HG02759 (cell line): ENCODE measurements at regions not wholly inside any gene's neighbourhood (a gene's known extent, or its start where the extent isn't known, plus 50 kb on each side); places are given as distances from the start of the nearest gene placed in this dataset.
"Not testable (repeated sequence)": the region's sequence is repeated elsewhere in the genome, so short reads cannot be mapped to it uniquely, and the experiment has no call there.

Experiments
- ATAC-seq: cut with Tn5 transposase; IDR thresholded peaks from one replicate; pipeline ENCODE4 v1.9.1; 2021; ENCODE audit warnings: mild to moderate bottlenecking, moderate library complexity; ENCODE audit not compliant: unreplicated experiment

DNA sequence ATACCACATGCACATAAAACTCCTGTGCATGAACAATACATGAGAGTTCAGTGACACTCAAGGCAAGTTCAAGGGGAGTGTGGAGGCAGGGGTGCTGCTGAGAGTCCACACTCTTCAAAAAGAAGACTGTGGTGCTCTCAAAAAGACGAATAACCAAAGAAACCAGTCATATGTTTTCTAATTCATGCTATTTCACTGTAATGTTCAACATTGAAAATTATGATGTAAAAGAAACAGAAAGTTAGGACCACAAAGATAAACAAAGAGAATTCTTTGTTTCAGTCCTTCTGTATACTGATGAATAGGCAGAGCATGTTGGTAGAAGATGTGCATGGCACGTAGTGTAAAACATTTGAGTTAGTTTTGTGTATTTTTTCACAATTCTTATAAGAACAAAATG lies 864.2 kb upstream of the LRATD1 start:
- no peak for ATAC-seq

DNA sequence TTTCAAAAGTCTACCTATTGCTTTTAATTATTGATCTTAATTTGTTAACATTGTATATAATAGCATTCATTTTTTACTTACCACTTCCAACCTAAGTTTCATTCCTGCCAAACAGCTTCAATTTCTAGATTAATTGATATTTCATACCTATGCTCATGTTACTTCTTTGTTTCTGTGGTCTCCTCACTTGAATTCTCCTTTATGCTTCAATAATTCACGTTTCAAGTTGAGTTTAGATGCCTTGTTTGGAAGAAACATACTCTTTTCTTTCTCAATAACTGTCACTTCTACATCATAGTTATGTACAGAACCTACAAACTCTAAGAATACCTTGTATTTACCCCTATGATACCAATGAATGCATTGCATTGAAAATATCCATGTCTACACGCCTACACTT lies 862.2 kb upstream of the LRATD1 start:
- ATAC-seq = no peak

DNA sequence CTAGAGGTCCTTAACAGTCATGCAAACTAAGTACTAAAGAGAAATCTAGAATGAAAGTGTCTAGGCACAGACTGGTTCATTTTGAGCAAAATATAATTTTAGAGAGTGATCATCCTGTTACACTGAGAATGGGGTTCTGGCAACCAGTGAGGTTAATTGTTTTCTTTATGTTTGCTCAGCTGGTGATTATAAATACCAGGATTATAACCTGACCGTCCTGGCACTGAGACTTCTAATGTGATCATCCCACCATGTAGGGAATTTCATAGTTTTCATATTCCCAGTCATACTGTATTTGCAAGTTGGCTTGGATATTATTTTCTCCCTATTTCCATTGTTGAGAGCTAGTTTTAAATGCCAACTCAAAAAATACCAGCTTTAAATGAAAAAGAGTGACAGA lies 852.5 kb upstream of the LRATD1 start:
- ATAC-seq = no peak

DNA sequence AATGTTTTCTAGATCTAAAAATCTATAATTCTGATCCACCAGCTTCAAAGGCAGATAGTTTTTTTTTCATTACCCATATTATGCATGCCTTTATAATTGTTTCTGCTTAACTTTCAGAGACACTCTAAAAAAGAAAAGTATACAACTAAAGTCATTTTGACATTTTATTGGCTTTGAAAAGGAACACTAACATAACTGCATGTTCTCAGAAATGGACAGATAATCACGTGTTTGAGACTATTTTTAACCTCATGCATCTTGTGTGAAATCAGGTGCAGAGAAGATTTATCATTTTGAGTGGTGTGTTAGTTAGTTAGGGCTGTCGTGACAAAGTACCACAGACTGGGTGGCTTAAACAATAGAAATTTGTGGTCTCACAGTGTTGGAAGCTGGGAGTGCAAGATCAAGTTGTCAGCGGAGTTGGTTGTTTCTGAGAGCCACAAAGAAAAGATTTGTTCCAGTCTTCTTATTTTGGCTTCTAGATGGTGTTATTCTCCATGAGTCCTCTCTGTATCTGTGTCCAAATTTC lies 841.4 kb upstream of the LRATD1 start:
- ATAC-seq = no peak

DNA sequence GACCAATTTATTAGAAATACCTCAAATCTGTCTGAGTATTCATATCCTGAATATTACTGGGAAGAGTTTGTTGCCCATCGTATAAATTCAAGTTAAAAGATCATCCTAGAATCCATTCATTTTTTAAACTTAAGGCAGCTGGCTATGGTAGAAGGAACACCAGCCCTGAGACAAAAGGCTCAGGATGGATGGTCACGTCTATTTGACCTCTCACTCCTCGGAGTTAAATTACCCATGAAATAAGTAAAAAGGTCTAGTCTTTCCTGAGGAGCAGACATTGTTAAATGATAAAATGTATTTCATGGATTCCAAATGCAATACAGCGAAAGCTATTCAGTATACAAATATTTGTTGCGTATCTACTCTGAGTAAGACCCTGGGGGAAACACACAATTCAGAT lies 826.0 kb upstream of the LRATD1 start:
- ATAC-seq = no peak

DNA sequence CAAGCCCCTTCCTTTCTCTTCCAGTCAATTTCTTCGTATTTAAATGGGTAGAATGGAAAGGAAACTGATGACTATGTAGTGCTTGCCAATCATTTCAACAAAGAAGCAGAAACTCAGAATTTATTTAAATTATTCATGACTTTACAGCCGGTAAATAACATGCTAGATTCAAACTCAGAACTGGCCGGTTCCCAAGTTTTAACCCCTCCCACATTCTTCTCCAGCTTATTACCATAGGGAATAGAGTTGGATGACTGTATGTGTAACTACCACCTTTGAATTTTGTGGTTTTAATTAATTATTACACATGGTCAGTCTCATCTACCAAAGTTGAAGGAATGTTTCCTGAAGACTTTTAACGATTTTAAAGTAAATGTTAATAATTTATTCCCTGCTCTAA lies 819.3 kb upstream of the LRATD1 start:
- no peak for ATAC-seq

DNA sequence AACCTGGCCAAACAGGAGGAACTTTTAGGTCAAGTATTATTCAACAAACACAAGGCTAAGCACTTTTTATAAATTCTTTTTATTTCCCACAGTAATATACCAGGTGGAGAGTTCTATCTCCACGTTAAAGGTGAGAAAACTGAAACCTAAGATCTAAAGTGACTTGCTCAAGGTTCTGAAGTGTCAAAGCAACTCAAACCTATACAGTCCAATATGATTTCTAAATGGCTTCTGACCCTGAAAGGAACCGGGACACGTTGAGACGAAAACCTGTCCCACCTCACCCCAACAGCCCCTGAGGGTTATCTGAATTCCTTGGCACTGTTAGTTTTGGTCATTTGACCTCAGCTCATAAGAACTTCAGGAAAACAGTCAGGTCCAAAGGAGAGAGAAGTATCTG lies 814.5 kb upstream of the LRATD1 start:
- no peak for ATAC-seq

DNA sequence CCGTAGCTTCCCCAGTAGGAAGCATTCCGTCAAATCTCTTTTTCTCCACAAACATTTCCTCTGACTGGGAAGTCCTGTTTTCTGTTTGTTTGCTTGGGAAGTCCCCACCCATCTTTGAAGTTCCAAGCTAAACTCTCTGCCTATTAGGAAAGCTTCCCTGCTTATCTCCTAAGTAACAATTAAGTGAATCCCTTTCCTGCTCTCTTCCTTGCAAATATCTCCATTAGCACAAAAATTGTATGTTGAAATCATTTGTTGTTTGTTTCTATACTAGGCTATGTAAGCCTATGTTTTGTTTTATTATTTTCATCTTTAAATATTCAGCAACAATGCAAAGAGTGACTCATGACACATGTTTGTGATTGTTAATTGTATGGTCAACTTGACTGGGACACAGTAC lies 812.6 kb upstream of the LRATD1 start:
- ATAC-seq = no peak

DNA sequence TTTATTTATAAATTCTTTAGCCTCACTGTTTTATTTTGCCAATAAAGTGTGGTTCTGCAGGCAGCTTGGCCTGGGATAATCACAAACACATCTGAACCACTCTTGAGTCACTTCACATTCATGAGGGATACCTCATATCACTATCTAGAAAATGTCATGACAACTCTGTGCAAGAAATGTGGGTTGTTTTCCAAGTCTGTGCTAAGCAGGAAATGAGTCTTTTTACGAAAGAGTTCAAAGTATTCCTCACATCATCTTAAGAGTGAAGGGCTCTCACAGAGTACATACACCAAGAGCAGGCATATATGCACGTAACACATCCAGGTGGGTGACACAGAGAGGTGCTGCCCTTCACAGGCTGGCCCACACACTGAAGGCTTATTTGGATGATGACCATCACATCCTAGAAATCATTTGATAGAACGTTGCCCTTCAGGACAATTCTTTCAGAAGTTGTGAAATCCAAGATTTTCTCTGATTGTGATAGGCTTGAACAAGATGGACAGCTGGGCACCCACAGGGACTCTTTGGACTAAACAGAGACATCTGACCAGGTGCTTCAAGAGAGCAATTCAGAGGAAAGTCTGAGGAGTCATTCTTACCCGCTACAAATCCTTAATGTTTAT lies 811.1 kb upstream of the LRATD1 start:
- no peak for ATAC-seq

DNA sequence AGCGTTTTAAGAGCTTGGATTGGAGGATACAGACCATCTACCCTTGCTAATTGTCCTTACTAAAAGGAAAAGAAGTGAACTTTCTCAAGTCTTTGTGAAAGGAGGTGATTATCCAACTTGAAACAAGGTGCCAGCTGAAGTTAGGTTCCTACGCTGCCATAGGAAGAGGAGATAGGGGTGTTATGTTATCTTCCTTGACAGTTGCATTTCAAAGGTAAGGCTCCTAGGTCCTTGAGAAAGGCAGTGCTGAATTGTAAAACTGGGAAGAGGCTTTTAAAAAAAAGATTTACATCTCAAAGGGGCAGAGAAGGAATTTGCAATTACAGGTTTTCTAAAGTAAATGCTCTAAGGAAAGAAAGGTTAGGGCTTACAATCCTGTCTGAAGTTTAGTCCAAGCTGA lies 810.2 kb upstream of the LRATD1 start:
- ATAC-seq = no peak

DNA sequence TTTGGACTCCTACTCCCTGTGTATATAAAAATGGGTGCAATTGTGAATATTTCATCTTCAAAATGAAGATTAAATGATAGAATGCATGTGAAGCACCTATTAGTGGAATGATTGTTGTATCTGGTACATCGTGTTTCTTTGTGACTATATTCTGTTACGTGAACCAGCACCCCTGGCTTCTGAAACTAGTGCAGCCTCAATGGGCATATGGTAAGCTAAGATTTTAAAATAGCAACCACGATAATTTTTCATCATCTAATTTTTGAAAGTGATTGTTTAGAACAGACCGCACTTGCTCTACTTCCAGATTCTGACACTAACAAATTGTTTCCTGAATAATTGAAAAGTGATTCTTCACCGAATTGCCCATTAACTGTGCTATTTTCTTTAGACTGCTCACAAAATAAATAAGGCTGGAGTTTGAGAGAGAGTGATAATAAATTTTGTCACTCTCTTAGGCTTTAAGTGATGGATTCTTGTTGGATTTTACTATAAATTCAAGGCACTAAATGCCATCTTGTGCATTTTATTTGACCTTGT lies 806.1 kb upstream of the LRATD1 start:
- ATAC-seq = no peak

DNA sequence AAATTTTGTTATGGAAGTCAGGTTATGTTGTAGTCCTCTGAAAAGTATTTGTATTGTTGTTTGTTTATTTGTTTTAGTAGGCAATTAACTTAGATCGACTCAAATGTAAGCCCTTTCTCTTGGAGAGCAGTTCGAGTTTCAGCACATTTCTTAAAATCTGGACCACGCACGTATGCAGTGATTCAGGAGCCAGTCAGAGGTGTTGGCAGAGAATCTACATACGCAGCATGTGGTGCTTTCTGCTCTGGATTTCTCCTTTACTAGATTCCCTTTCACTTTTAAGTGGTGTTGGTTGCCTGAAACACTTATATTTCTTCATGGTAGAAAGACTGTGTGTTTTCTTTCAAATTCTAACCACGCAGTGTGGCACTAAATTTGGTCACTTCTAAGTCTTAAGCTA lies 773.9 kb upstream of the LRATD1 start:
- no peak for ATAC-seq

DNA sequence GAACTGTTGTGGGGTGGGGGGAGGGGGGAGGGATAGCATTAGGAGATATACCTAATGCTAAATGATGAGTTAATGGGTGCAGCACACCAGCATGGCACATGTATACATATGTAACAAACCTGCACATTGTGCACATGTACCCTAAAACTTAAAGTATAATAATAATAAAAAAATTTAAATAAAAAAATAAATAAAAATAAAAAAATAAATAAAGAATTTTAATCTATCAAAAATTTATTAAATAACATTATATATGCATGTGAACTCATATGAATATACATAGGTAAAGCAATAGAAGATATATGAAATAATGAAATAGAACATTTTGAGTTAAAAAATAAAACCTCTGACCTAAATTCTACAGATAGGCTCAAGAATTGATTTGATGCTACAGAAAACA lies 764.2 kb upstream of the LRATD1 start:
- not testable (repeated sequence) for ATAC-seq

DNA sequence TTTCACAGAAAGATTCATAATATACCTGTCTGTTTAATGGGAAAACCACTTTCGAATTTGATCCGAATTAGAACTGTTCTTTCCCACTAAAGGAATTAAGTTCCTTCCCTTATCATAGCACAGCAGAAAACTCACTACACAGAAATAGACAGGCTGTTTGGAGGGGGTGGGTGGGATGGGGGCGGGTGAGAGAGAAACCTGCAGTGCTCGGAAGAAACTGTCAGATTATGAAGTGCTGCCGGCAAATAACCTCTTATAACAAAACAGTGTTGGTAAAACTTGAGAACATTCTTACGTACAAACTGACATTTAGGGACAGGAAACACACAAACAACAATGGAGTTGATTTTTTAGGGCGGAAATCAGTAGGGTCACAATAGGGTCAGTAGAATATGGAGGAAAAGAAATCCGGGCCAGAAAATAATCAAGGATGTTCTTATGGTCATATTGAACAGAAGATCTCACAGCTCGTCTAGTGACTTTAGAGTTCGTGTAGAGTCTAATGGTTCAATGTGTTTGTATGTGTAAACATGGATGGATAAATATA lies 756.0 kb upstream of the LRATD1 start:
- no peak for ATAC-seq

DNA sequence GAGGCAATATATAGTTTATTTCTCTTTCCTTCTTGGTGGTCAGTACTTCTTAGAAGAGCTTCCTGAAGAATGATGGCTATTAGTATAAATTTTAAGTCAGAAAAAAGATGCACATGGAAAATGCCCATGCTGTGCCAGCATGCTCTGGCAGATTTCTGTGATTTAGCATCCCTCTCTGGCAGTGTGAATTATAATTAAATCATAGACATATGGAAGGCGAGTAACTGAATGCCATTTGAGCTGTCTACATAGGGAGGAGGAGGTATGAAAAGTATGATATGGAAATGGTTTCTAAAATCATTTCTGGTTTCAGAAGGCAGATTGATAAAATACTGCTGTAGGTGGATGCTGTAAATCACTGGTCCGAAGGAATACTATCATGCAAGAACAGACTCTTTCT lies 754.9 kb upstream of the LRATD1 start:
- ATAC-seq = no peak

DNA sequence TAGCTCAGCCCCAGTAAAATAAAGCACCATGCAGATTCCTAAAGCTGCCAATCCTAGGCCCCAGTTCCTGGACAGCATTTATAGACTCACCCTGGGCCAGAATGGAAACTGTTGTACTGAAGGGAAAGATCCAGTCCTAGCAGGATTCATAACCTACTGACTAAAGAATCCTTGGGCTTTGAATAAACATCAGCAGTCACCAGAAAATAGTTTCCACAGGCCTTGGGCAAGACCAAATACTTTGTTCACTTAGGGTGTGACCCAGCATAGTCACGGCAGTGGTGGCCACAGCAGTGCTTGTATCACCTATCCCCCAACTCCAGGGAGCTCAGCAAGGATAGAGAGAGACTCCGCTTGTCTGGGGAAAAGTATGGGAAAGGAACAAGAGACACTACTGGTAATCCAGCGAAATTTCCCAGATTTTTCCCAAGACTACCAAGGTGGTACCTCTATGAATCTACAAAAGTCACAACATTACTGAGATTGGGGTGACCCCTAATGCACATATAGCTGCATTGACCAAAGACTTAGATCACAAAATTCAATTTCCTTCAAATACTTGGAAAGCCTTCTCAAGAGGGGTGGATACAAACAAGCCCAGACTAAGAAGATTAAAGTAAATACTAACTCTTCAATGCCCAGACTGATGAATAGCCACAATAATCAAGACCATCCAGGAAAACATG lies 748.1 kb upstream of the LRATD1 start:
- no peak for ATAC-seq

DNA sequence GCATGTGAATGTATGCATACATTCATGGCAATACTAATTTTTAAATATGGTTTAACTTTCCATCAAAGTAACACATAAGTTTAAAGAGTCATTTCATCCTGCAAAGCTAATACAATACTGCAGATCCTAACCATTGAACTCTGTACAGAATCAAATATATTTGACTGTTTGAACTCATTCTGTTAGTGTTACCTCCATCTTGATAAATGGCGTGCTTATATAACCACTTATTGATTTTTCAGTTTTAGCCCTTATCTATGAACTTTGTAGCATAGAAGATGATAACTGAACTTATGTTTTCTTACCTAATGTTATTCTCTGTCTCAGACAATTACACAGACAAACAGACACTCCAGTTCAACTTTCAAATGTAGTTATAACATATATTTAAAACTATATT lies 731.0 kb upstream of the LRATD1 start:
- no peak for ATAC-seq

DNA sequence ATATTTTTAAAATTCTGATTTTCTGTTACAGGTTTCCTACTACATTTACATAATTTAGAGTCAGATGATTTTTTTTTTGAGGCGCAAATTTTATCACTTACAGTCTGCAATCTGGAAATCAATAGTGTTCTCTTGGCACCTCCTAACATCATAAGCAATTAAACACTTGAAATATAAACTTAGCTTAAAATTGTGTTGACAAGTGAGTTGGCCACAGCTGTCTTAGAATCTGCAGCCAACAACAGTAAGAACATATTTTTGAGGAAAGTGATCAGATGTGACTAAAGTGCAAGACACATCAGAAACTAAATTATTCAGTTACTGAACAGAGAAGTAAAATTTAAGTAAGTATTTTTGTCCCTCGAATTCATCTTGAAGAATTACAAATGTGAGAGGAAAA lies 726.7 kb upstream of the LRATD1 start:
- ATAC-seq = no peak

DNA sequence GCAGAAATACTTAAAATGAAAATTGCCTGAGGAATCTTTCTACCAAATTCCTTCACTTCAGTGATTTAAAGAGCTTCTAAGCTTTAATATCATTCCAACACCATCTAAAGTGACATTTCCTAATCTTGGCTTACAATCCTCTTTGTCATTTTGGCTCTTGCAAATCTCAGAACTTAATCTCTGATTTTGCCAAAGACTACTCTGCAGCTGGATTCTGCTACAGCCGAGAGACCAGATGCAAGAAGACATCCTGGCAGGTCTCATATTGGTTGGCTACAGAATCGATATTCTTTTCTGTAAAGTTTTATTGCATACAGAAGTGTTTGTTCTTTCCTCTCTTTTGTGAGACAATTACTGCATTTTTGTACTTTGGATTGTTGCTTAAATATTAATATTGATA lies 716.5 kb upstream of the LRATD1 start:
- ATAC-seq = no peak

DNA sequence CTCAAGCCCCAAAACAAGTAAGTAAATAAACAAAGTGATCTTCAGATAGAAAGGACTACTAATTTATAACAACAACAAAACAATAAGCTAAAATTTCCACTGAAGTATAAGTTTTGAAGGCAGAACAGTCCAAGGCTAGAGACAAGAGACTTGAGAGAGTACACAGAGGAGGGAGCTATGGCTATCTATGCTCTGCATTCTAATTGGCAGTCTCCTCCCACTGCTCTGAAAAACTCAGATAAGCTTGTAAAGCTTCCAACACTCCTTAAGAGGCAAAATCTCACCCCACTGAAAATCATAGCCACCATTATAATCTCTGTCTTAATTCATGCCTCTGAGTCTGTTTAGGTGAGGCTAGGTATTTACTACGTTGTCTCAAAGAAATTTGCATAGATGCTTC lies 714.6 kb upstream of the LRATD1 start:
- no peak for ATAC-seq

DNA sequence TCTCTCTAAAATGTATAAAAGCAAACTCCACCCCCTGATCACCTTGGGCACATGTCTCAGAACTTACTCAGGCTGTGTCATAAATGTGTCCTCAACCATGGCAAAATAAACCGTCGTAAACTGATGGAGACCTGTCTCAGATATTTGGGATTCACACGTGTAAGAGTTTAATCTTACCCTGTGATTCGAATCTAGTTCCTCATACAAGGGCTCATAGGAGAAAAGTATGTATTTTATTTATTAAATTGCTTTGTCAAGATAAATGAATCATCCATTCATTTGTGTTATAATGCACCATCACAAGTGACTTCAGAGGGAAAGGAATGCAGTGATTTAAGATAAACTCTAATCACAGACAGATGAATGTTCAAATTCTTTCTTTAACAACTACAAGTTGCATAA lies 712.5 kb upstream of the LRATD1 start:
- no peak for ATAC-seq

DNA sequence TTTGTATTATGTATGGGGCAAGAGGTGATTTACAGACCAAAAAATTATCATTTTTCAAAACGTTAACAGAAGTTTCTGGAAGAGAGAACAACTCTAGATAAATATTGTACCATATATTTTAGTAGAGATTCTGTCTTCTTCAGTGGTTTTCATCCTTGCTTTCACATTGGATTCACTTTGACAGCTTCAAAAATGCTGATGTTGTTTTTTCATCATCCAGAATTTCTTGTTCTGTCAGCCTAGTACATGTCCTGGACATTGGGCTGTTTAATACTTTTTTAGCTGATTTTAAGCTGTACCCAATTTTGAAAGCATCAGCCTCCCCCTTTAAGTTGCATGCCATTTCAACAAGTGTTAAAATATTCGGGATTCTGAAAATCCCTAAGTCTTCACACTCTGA lies 711.3 kb upstream of the LRATD1 start:
- ATAC-seq = no peak
